GM12878 (cell line): ENCODE measurements at regions not wholly inside any gene's neighbourhood (a gene's known extent, or its start where the extent isn't known, plus 50 kb on each side); places are given as distances from the start of the nearest gene placed in this dataset.
A peak's percentile ranks its signal among the peaks of the same experiment; 100 is the strongest.

Experiments used
- ATAC-seq: fragments of 200-7000 bp; cut with Tn5 transposase; 3 replicates; pipeline ENCODE4 v1.9.1; 2020; ENCODE audit warnings: mild to moderate bottlenecking, moderate library complexity
- BruUV-seq: library from RNA; stranded (reverse); fragments of 400-500 nt; replicated peaks from 2 replicates; lab custom pipeline; 2021; lab: Mats Ljungman, UMichigan
- CTCF ChIA-PET: fragments of 300-600 bp; sonication (Branson Sonifier 250); formaldehyde crosslinking; extraction: SDS; loops from one replicate; lab custom pipeline; 2021; ENCODE audit warnings: inconsistent platforms; lab: Yijun Ruan, JAX
- POLR2A ChIA-PET: fragments of 350-600 bp; formaldehyde crosslinking; extraction: SDS; loops from one replicate; lab custom pipeline; 2021; ENCODE audit warnings: inconsistent platforms; lab: Charles Lee
- RAD21 ChIA-PET: fragments of 300-600 bp; sonication (Branson Sonifier 250); formaldehyde crosslinking; loops from one replicate; lab custom pipeline; 2023; ENCODE audit warnings: antibody characterized with exemption; ENCODE audit not compliant: unreplicated experiment; lab: Charles Lee
- SMC1A ChIA-PET: fragments of 300-600 bp; sonication (Branson Sonifier 250); formaldehyde crosslinking; loops from one replicate; lab custom pipeline; 2023; ENCODE audit not compliant: unreplicated experiment, uncharacterized antibody; lab: Charles Lee
- DNase-seq: peaks from one replicate; pipeline ENCODE4 v3.0.0-alpha.2; 2011; ENCODE audit warnings: low read depth, low spot score
- FAIRE-seq: peaks from 3 replicates; lab custom pipeline; 2011; peaks lifted over from hg19 to GRCh38; lab: Jason Lieb, UNC
- H2AFZ ChIP-seq: 2 replicates; pipeline ENCODE4 v1.6.0; 2011; ENCODE audit warnings: low read depth, low read length, control low read depth; ENCODE audit not compliant: control insufficient read depth
- H3K27ac ChIP-seq: 2 replicates; pipeline ENCODE4 v1.5.1; 2011; ENCODE audit warnings: control low read depth; ENCODE audit not compliant: control insufficient read depth, insufficient read depth
- H3K27me3 ChIP-seq, 2 experiments: replicated peaks in 1 of 2; 2 replicates each; pipeline versions ENCODE4 v1.6.0 to v1.6.1; 2011; ENCODE audit warnings: low read length in 1 of 2; ENCODE audit not compliant: control insufficient read depth in 2 of 2, insufficient read depth in 2 of 2
- H3K36me3 ChIP-seq, 2 experiments: 2 replicates each; pipeline ENCODE4 v1.5.1; 2011; ENCODE audit warnings: low read length in 1 of 2; ENCODE audit not compliant: control insufficient read depth in 2 of 2, insufficient read depth in 2 of 2
- H3K4me1 ChIP-seq: 2 replicates; pipeline ENCODE4 v1.6.1; 2011; ENCODE audit warnings: mild to moderate bottlenecking, low read length, moderate library complexity, mixed read lengths; ENCODE audit not compliant: control insufficient read depth, insufficient read depth
- H3K4me2 ChIP-seq: 2 replicates; pipeline ENCODE4 v1.6.0; 2011; ENCODE audit warnings: control low read depth; ENCODE audit not compliant: control insufficient read depth, insufficient read depth
- H3K4me3 ChIP-seq: fragments of 200-600 bp; sonication (generic); 2 replicates; pipeline ENCODE4 v1.5.1; 2016
- H3K79me2 ChIP-seq: 2 replicates; pipeline ENCODE4 v1.6.0; 2011; ENCODE audit warnings: low read length; ENCODE audit not compliant: control insufficient read depth, insufficient read depth
- H3K9ac ChIP-seq: 2 replicates; pipeline ENCODE4 v1.8.0; 2011; ENCODE audit warnings: low read length, control low read depth, mixed read lengths; ENCODE audit not compliant: control insufficient read depth, insufficient read depth
- H3K9me3 ChIP-seq: replicated peaks from 3 replicates; pipeline ENCODE4 v1.5.1; 2011; ENCODE audit warnings: mild to moderate bottlenecking, low read length; ENCODE audit not compliant: control insufficient read depth, insufficient read depth
- H4K20me1 ChIP-seq: 2 replicates; pipeline ENCODE4 v1.6.0; 2011; ENCODE audit not compliant: control insufficient read depth, insufficient read depth
- ATF2 ChIP-seq: IDR thresholded peaks from 2 replicates; pipeline ENCODE4 v1.6.1; 2012; ENCODE audit warnings: low read length, inconsistent platforms
- ATF7 ChIP-seq: fragments of 450-650 bp; IDR thresholded peaks from 2 replicates; pipeline ENCODE4 v1.6.1; 2016; ENCODE audit warnings: low read depth, mild to moderate bottlenecking
- BACH1 ChIP-seq: fragments of 450-650 bp; IDR thresholded peaks from 2 replicates; pipeline ENCODE4 v1.6.1; 2017; ENCODE audit warnings: mild to moderate bottlenecking, borderline replicate concordance
- BHLHE40 ChIP-seq, 2 experiments: fragments of 450-650 bp in 1 of 2; IDR thresholded peaks; 2 replicates each; pipeline ENCODE4 v1.6.1; 2011 to 2017; ENCODE audit warnings: low read depth in 2 of 2, borderline replicate concordance in 1 of 2, improper control_type of control experiment in 1 of 2, low read length in 1 of 2, mild to moderate bottlenecking in 1 of 2
- CEBPB ChIP-seq, 2 experiments: fragments of 150-350 bp in 1 of 2; IDR thresholded peaks; 2 replicates each; pipeline ENCODE4 v1.6.1; 2012 to 2014; ENCODE audit warnings: low read depth in 2 of 2, low read length in 2 of 2, borderline replicate concordance in 1 of 2, inconsistent platforms in 1 of 2
- GATAD2B ChIP-seq: fragments of 450-650 bp; conservative IDR thresholded peaks from 2 replicates; pipeline ENCODE4 v1.6.1; 2017; ENCODE audit warnings: low read depth, mild to moderate bottlenecking, moderate library complexity
- IKZF1 ChIP-seq: fragments of 450-650 bp; conservative IDR thresholded peaks from 2 replicates; pipeline ENCODE4 v1.6.1; 2017; ENCODE audit warnings: antibody characterized with exemption, mild to moderate bottlenecking
- NFIC ChIP-seq: IDR thresholded peaks from 2 replicates; pipeline ENCODE4 v1.6.1; 2012; ENCODE audit warnings: low read depth, mild to moderate bottlenecking, inconsistent platforms, low read length, moderate library complexity
- PML ChIP-seq: IDR thresholded peaks from 2 replicates; pipeline ENCODE4 v1.6.1; 2012; ENCODE audit warnings: low read length, inconsistent platforms
- RAD21 ChIP-seq: IDR thresholded peaks from 2 replicates; pipeline ENCODE4 v1.6.1; 2011; ENCODE audit warnings: mild to moderate bottlenecking, low read depth, low read length, moderate library complexity; ENCODE audit not compliant: insufficient read depth
- SMARCA5 ChIP-seq: fragments of 450-650 bp; IDR thresholded peaks from 2 replicates; pipeline ENCODE4 v1.6.1; 2017; ENCODE audit warnings: mild to moderate bottlenecking
- STAT3 ChIP-seq: IDR thresholded peaks from 2 replicates; pipeline ENCODE4 v1.6.1; 2011; ENCODE audit warnings: low read depth, low read length, improper control_type of control experiment
- TCF12 ChIP-seq: IDR thresholded peaks from 2 replicates; pipeline ENCODE4 v1.6.1; 2011; ENCODE audit warnings: low read depth, mild to moderate bottlenecking, low read length
- ZBTB33 ChIP-seq: fragments of 450-650 bp; IDR thresholded peaks from 2 replicates; pipeline ENCODE4 v1.6.1; 2017; ENCODE audit warnings: mild to moderate bottlenecking
- ZNF687 ChIP-seq: fragments of 450-650 bp; IDR thresholded peaks from 2 replicates; pipeline ENCODE4 v1.6.1; 2017; ENCODE audit warnings: mild to moderate bottlenecking, moderate library complexity
- WGBS: methylation state at CpG from one replicate; pipeline ENCODE4 v1.1.6; 2016; ENCODE audit warnings: low lambda C conversion rate; ENCODE audit not compliant: insufficient replicate concordance, insufficient coverage; ENCODE audit errors: missing lambda C conversion rate; 5-methylcytosine and 5-hydroxymethylcytosine counted together
- in situ Hi-C: fragments of 300-500 bp; cut with MboI; formaldehyde crosslinking; loops from 9 replicates; pipeline ENCODE4 v1.14.3; 2018; ENCODE audit warnings: mixed read lengths
- intact Hi-C: fragments of 100-400 bp; cut with micrococcal nuclease; formaldehyde crosslinking; loops from one replicate; pipeline ENCODE4 v1.14.2; 2022; ENCODE audit not compliant: unreplicated experiment

- peak; percentile 94 for FAIRE-seq
- DNase-seq: peak; percentile 83
- TF ChIP-seq TCF12 (0 out of 2 replicates have a peak, but pooled peaks have one; percentile 25), BHLHE40 (IDR thresholded peaks at IDR 0.05; ENCODE audit: borderline replicate concordance in 1 of 2, low read depth in 2 of 2, low read length in 1 of 2) (peak in 1 of 2 experiments; percentile 17; a peak in 1 of 4 replicates), STAT3 (peak; percentile 53), SMARCA5 (peak; percentile 74), ATF2 (peak; percentile 97), ATF7 (peak; percentile 99), CEBPB (IDR thresholded peaks at IDR 0.05; ENCODE audit: borderline replicate concordance in 1 of 2, low read depth in 2 of 2, low read length in 2 of 2) (peak in 1 of 2 experiments; percentile 55; a peak in 1 of 4 replicates), ZBTB33 (no peak), NFIC (peak; percentile 84; the same call in 1 of the 2 replicates), GATAD2B (peak; percentile 41), IKZF1 (peak; percentile 75), BACH1 (no peak; the same call in 1 of the 2 replicates), RAD21 (no peak), ZNF687 (peak; percentile 83), PML (no peak)
These were observed 491.8 kb downstream of the PCNX1 start for GRCh38 chr14:71399057-71399487.

More at GRCh38 chr14:71399057-71399487, 491.8 kb downstream of the PCNX1 start:
- peak overlapping the region; percentile 92 for H3K4me2 ChIP-seq
- H3K4me1 ChIP-seq: peaks cover 28% of the 10 kb centered on the region
- no peaks in the 10 kb centered on the region for H3K36me3 ChIP-seq
- no peak overlapping the region for H2AFZ ChIP-seq
- no peaks in the 10 kb centered on the region for H3K27me3 ChIP-seq
- CTCF ChIA-PET: interaction anchor here (0.8 to 1.6 kb wide), 8 partner anchors 8 to 456 kb away, joined by 3 to 6 read pairs (median 4); no protein-coding TSS in a partner anchor
- H3K9me3 ChIP-seq: no peaks in the 10 kb centered on the region
- peak overlapping the region; percentile 22; the same call in 1 of the 2 replicates for H3K4me3 ChIP-seq
- POLR2A ChIA-PET: interaction anchor here (0.6 to 3.7 kb wide), 16 partner anchors 10 to 218 kb away, joined by 3 to 13 read pairs (median 3); no protein-coding TSS in a partner anchor
- H3K79me2 ChIP-seq: peaks cover 80% of the 10 kb centered on the region
- peak; percentile 77 for ATAC-seq
- intact Hi-C loops: loop anchor here (1.0 to 5.0 kb wide), 3 partner anchors 37 to 354 kb away; no protein-coding TSS in a partner anchor
- peak overlapping the region; percentile 63 for H3K9ac ChIP-seq
- 0% methylated on average over 3 of the region's 3 CpGs for WGBS
- in situ Hi-C loops: no loop called here
- BruUV-seq: no TSS peak
- SMC1A ChIA-PET: interaction anchor here (0.7 to 4.1 kb wide), 21 partner anchors 11 to 218 kb away, joined by 3 to 50 read pairs (median 6); no protein-coding TSS in a partner anchor
- peak overlapping the region; percentile 97 for H3K27ac ChIP-seq
- RAD21 ChIA-PET: interaction anchor here (0.7 to 3.7 kb wide), 23 partner anchors 13 to 155 kb away, joined by 3 to 25 read pairs (median 4); no protein-coding TSS in a partner anchor
- H4K20me1 ChIP-seq: peaks cover 3% of the 10 kb centered on the region; the same call in 1 of the 2 replicates
